ENCODE measurements at regions not wholly inside any gene's neighbourhood (a gene's known extent, or its start where the extent isn't known, plus 50 kb on each side); places are given as distances from the start of the nearest gene placed in this dataset.
"Not testable (repeated sequence)": the region's sequence is repeated elsewhere in the genome, so short reads cannot be mapped to it uniquely, and the experiment has no call there.

DNA sequence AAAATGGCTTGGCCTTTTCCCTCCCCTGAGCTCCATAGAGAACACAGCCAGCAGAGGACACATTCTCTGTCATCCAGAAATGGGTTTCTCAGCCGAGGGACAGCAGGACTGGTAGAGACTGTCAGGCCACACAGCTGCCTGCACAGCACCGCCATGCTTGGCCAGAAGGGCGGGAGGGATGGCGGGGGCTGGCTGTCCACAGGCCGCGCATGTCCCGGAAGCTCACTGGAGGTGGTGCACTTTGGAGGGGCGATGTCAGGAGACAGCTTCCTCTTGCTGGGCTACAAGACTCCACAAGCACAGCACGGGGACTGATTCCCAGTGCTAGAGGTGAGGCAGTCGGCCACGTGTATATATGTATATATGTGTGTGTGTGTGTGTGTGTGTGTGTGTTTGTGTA lies 125.3 kb downstream of the GOLGA6L4 start:
- CTCF ChIA-PET; DNase-seq; H3K4me3 ChIP-seq (ENCODE audit: control insufficient read depth in 1 of 7, extremely low read depth in 1 of 7, insufficient read depth in 4 of 7, low read depth in 2 of 7, low read length in 6 of 7); H3K36me3 ChIP-seq (ENCODE audit: control insufficient read depth in 4 of 4, insufficient read depth in 4 of 4, low read length in 3 of 4); H3K4me1 ChIP-seq (ENCODE audit: control extremely low read depth in 1 of 4, control insufficient read depth in 4 of 4, insufficient read depth in 4 of 4, low read length in 3 of 4); H3K27me3 ChIP-seq (replicated peaks in 2 of 5; ENCODE audit: control insufficient read depth in 4 of 5, insufficient read depth in 5 of 5, low read length in 4 of 5); H3K27ac ChIP-seq (ENCODE audit: insufficient read depth in 1 of 2, low read depth in 1 of 2, low read length in 2 of 2, poor library complexity in 1 of 2, severe bottlenecking in 2 of 2); H3K9me3 ChIP-seq (ENCODE audit: control extremely low read depth in 1 of 5, control insufficient read depth in 4 of 5, insufficient read depth in 2 of 5, low read depth in 1 of 5, low read length in 4 of 5); POLR2A ChIA-PET: not testable (repeated sequence)
- WGBS (ENCODE audit: insufficient coverage) = no CpG with 5 or more reads among the region's 11 CpGs

DNA sequence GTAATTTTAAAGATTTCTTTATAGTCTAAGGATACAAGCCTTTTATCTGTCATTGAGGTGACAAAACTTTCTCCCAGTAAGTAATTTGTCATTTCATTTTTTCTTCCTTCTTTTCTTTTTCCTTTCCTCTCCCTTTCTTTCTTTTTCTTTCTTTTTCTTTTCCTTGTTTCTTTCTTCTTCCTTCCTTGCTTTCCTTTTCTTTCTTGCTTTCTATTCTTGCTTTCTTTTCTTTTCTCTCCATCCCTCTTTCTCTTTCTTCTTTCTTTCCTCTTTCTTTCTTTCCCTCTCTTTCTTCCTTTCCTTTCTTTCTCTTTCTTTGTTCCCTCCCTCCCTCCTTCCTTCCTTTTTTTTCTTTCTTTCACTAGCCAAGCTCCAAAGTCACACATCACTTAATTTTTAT lies 148.8 kb downstream of the GOLGA6L4 start:
- CTCF ChIA-PET; H3K27me3 ChIP-seq (replicated peaks in 2 of 5; ENCODE audit: control insufficient read depth in 4 of 5, insufficient read depth in 5 of 5, low read length in 4 of 5); DNase-seq; H3K36me3 ChIP-seq (ENCODE audit: control insufficient read depth in 4 of 4, insufficient read depth in 4 of 4, low read length in 3 of 4); POLR2A ChIA-PET; H3K27ac ChIP-seq (ENCODE audit: insufficient read depth in 1 of 2, low read depth in 1 of 2, low read length in 2 of 2, poor library complexity in 1 of 2, severe bottlenecking in 2 of 2); H3K4me1 ChIP-seq (ENCODE audit: control extremely low read depth in 1 of 4, control insufficient read depth in 4 of 4, insufficient read depth in 4 of 4, low read length in 3 of 4); H3K4me3 ChIP-seq (ENCODE audit: control insufficient read depth in 1 of 7, extremely low read depth in 1 of 7, insufficient read depth in 4 of 7, low read depth in 2 of 7, low read length in 6 of 7); H3K9me3 ChIP-seq (ENCODE audit: control extremely low read depth in 1 of 5, control insufficient read depth in 4 of 5, insufficient read depth in 2 of 5, low read depth in 1 of 5, low read length in 4 of 5): not testable (repeated sequence)

DNA sequence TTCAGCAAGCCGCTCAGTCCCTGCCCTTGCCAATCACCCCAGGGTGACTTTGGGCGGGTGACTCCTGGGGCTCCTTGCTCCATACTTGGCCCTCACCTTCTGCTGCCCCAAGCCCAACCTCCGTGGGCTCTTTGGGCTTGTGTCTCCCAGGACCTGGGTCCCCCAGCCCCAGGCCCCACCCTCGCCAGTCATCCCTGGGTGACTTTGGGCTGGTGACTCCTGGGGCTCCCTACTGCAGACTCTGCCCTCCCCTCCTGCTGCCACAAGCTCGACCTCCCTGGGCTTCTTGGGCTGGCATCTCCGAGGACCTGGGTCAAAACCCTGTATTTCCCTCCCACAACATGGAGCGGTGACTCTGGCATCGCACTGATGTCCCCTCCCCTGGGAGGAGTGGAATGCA lies 151.5 kb downstream of the GOLGA6L4 start:
- Histone ChIP-seq H3K27me3 (replicated peaks in 2 of 5; ENCODE audit: control insufficient read depth in 4 of 5, insufficient read depth in 5 of 5, low read length in 4 of 5) (no peaks in the 10 kb centered on the region), H3K36me3 (ENCODE audit: control insufficient read depth in 4 of 4, insufficient read depth in 4 of 4, low read length in 3 of 4) (no peaks in the 10 kb centered on the region), H3K4me1 (ENCODE audit: control extremely low read depth in 1 of 4, control insufficient read depth in 4 of 4, insufficient read depth in 4 of 4, low read length in 3 of 4) (no peaks in the 10 kb centered on the region), H3K4me3 (ENCODE audit: control insufficient read depth in 1 of 7, extremely low read depth in 1 of 7, insufficient read depth in 4 of 7, low read depth in 2 of 7, low read length in 6 of 7) (no peak overlapping the region), H3K9me3 (ENCODE audit: control extremely low read depth in 1 of 5, control insufficient read depth in 4 of 5, insufficient read depth in 2 of 5, low read depth in 1 of 5, low read length in 4 of 5) (no peaks in the 10 kb centered on the region), H3K27ac (ENCODE audit: insufficient read depth in 1 of 2, low read depth in 1 of 2, low read length in 2 of 2, poor library complexity in 1 of 2, severe bottlenecking in 2 of 2) (no peak overlapping the region)
- ChIA-PET CTCF (no interaction called here), POLR2A (no interaction called here)
- 80% methylated on average over 8 of the region's 8 CpGs for WGBS (ENCODE audit: insufficient coverage)
- DNase-seq = no peak

DNA sequence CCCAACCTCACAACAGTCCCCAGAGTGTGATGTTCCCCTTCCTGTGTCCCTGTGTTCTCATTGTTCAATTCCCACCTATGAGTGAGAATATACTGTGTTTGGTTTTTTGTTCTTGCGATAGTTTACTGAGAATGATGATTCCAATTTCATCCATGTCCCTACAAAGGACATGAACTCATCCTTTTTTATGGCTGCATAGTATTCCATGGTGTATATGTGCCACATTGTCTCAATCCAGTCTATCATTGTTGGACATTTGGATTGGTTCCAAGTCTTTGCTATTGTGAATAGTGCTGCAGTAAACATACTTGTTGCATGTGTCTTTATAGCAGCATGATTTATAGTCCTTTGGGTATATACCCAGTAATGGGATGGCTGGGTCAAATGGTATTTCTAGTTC lies 152.6 kb downstream of the GOLGA6L4 start:
- H3K4me1 ChIP-seq (ENCODE audit: control extremely low read depth in 1 of 4, control insufficient read depth in 4 of 4, insufficient read depth in 4 of 4, low read length in 3 of 4); H3K27ac ChIP-seq (ENCODE audit: insufficient read depth in 1 of 2, low read depth in 1 of 2, low read length in 2 of 2, poor library complexity in 1 of 2, severe bottlenecking in 2 of 2); POLR2A ChIA-PET; H3K27me3 ChIP-seq (replicated peaks in 2 of 5; ENCODE audit: control insufficient read depth in 4 of 5, insufficient read depth in 5 of 5, low read length in 4 of 5); H3K9me3 ChIP-seq (ENCODE audit: control extremely low read depth in 1 of 5, control insufficient read depth in 4 of 5, insufficient read depth in 2 of 5, low read depth in 1 of 5, low read length in 4 of 5); DNase-seq; H3K4me3 ChIP-seq (ENCODE audit: control insufficient read depth in 1 of 7, extremely low read depth in 1 of 7, insufficient read depth in 4 of 7, low read depth in 2 of 7, low read length in 6 of 7); H3K36me3 ChIP-seq (ENCODE audit: control insufficient read depth in 4 of 4, insufficient read depth in 4 of 4, low read length in 3 of 4); CTCF ChIA-PET: not testable (repeated sequence)
- no CpG with 5 or more reads among the region's 1 CpG for WGBS (ENCODE audit: insufficient coverage)

DNA sequence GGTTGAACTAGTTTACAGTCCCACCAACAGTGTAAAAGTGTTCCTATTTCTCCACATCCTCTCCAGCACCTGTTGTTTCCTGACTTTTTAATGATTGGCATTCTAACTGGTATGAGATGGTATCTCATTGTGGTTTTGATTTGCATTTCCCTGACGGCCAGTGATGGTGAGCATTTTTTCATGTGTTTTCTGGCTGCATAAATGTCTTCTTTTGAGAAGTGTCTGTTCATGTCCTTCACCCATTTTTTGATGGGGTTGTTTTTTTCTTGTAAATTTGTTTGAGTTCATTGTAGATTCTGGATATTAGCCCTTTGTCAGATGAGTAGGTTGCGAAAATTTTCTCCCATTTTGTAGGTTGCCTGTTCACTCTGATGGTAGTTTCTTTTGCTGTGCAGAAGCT lies 153.1 kb downstream of the GOLGA6L4 start:
- H3K9me3 ChIP-seq (ENCODE audit: control extremely low read depth in 1 of 5, control insufficient read depth in 4 of 5, insufficient read depth in 2 of 5, low read depth in 1 of 5, low read length in 4 of 5); H3K4me1 ChIP-seq (ENCODE audit: control extremely low read depth in 1 of 4, control insufficient read depth in 4 of 4, insufficient read depth in 4 of 4, low read length in 3 of 4); DNase-seq; H3K36me3 ChIP-seq (ENCODE audit: control insufficient read depth in 4 of 4, insufficient read depth in 4 of 4, low read length in 3 of 4); CTCF ChIA-PET; H3K4me3 ChIP-seq (ENCODE audit: control insufficient read depth in 1 of 7, extremely low read depth in 1 of 7, insufficient read depth in 4 of 7, low read depth in 2 of 7, low read length in 6 of 7); H3K27ac ChIP-seq (ENCODE audit: insufficient read depth in 1 of 2, low read depth in 1 of 2, low read length in 2 of 2, poor library complexity in 1 of 2, severe bottlenecking in 2 of 2); H3K27me3 ChIP-seq (replicated peaks in 2 of 5; ENCODE audit: control insufficient read depth in 4 of 5, insufficient read depth in 5 of 5, low read length in 4 of 5); POLR2A ChIA-PET: not testable (repeated sequence)
- WGBS (ENCODE audit: insufficient coverage) = no CpG with 5 or more reads among the region's 2 CpGs

DNA sequence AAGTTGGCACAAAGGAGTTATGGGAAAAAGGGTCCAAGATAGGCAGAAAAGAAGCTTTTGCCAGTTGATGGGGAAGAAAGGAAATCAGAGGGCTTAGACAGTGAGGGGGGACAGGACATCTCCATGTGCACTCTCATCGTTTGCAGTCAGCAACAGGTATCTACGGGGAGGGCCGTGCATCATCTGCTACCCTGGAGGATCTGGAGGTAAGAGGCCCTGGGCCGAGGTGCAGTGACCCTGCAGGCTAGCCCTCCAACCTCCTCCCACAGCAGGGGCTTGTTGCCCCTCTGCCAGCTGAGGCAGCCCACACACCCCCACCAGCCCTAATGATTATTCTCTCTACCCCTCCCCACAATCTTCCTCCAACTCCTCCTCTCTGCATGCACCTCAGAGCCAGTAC lies 154.8 kb downstream of the GOLGA6L4 start:
- H3K9me3 ChIP-seq (ENCODE audit: control extremely low read depth in 1 of 5, control insufficient read depth in 4 of 5, insufficient read depth in 2 of 5, low read depth in 1 of 5, low read length in 4 of 5); H3K27me3 ChIP-seq (replicated peaks in 2 of 5; ENCODE audit: control insufficient read depth in 4 of 5, insufficient read depth in 5 of 5, low read length in 4 of 5); H3K4me3 ChIP-seq (ENCODE audit: control insufficient read depth in 1 of 7, extremely low read depth in 1 of 7, insufficient read depth in 4 of 7, low read depth in 2 of 7, low read length in 6 of 7); DNase-seq; H3K4me1 ChIP-seq (ENCODE audit: control extremely low read depth in 1 of 4, control insufficient read depth in 4 of 4, insufficient read depth in 4 of 4, low read length in 3 of 4); H3K27ac ChIP-seq (ENCODE audit: insufficient read depth in 1 of 2, low read depth in 1 of 2, low read length in 2 of 2, poor library complexity in 1 of 2, severe bottlenecking in 2 of 2); CTCF ChIA-PET; H3K36me3 ChIP-seq (ENCODE audit: control insufficient read depth in 4 of 4, insufficient read depth in 4 of 4, low read length in 3 of 4); POLR2A ChIA-PET: not testable (repeated sequence)
- 72% methylated on average over 4 of the region's 4 CpGs for WGBS (ENCODE audit: insufficient coverage)

DNA sequence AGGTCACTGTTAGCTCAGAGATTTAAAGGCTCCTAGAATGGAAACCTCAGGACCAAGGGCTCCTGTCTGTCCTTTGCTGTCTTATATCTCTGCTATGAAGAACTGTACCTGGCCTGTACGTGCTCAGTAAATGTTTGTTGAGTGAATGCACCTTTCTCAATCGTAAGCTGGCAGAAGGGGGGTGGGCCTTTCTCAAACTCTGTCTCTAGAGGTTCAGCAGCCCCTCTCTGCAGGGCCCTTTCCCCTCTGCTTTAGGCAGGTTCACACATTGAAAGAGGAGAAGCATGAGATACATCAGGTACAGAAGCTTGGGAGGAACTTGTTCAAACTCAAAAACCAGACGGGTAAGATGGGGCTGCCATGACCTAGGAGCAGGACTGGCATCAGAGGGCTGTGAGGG lies 155.6 kb downstream of the GOLGA6L4 start:
- Histone ChIP-seq H3K36me3 (ENCODE audit: control insufficient read depth in 4 of 4, insufficient read depth in 4 of 4, low read length in 3 of 4) (no peaks in the 10 kb centered on the region), H3K27me3 (replicated peaks in 2 of 5; ENCODE audit: control insufficient read depth in 4 of 5, insufficient read depth in 5 of 5, low read length in 4 of 5) (no peaks in the 10 kb centered on the region), H3K9me3 (ENCODE audit: control extremely low read depth in 1 of 5, control insufficient read depth in 4 of 5, insufficient read depth in 2 of 5, low read depth in 1 of 5, low read length in 4 of 5) (no peaks in the 10 kb centered on the region), H3K4me3 (ENCODE audit: control insufficient read depth in 1 of 7, extremely low read depth in 1 of 7, insufficient read depth in 4 of 7, low read depth in 2 of 7, low read length in 6 of 7) (no peak overlapping the region), H3K4me1 (ENCODE audit: control extremely low read depth in 1 of 4, control insufficient read depth in 4 of 4, insufficient read depth in 4 of 4, low read length in 3 of 4) (no peaks in the 10 kb centered on the region), H3K27ac (ENCODE audit: insufficient read depth in 1 of 2, low read depth in 1 of 2, low read length in 2 of 2, poor library complexity in 1 of 2, severe bottlenecking in 2 of 2) (no peak overlapping the region)
- ChIA-PET CTCF (no interaction called here), POLR2A (no interaction called here)
- WGBS (ENCODE audit: insufficient coverage) = 100% methylated on average over 2 of the region's 3 CpGs
- no peak for DNase-seq

DNA sequence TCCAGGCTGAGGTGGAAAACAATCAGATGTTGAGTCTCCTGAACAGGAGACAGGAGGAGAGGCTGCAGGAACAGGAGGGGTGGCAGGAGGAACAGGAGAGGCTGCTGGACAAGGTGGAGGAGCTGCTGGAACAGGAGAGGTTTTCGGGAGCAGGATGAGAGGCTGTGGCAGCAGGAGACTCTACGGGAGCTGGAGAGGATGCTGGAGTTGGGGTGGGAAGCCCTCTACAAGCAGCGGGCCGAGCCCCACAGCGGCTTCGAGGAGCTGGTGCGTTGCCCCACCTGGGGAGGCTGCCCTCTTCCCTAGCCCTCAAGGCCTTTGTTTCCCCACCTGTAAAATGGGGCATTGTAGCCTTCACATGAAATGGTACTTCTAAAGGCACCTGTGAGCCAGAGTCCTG lies 156.4 kb downstream of the GOLGA6L4 start:
- H3K4me1 ChIP-seq (ENCODE audit: control extremely low read depth in 1 of 4, control insufficient read depth in 4 of 4, insufficient read depth in 4 of 4, low read length in 3 of 4); H3K27ac ChIP-seq (ENCODE audit: insufficient read depth in 1 of 2, low read depth in 1 of 2, low read length in 2 of 2, poor library complexity in 1 of 2, severe bottlenecking in 2 of 2); H3K36me3 ChIP-seq (ENCODE audit: control insufficient read depth in 4 of 4, insufficient read depth in 4 of 4, low read length in 3 of 4); CTCF ChIA-PET; H3K9me3 ChIP-seq (ENCODE audit: control extremely low read depth in 1 of 5, control insufficient read depth in 4 of 5, insufficient read depth in 2 of 5, low read depth in 1 of 5, low read length in 4 of 5); DNase-seq; H3K4me3 ChIP-seq (ENCODE audit: control insufficient read depth in 1 of 7, extremely low read depth in 1 of 7, insufficient read depth in 4 of 7, low read depth in 2 of 7, low read length in 6 of 7); H3K27me3 ChIP-seq (replicated peaks in 2 of 5; ENCODE audit: control insufficient read depth in 4 of 5, insufficient read depth in 5 of 5, low read length in 4 of 5): not testable (repeated sequence)
- WGBS (ENCODE audit: insufficient coverage) = 100% methylated on average over 2 of the region's 7 CpGs
- POLR2A ChIA-PET = interaction anchor here (0.7 kb wide), 1 partner anchor 952 kb away, joined by 3 read pairs; no protein-coding TSS in a partner anchor

Measured in common myeloid progenitor, CD34-positive (primary cell).